Tibial artery (tissue), 4 donors: ENCODE measurements at regions not wholly inside any gene's neighbourhood (a gene's known extent, or its start where the extent isn't known, plus 50 kb on each side); places are given as distances from the start of the nearest gene placed in this dataset.

Source experiments
- DNase-seq, 2 donors: peaks; one replicate each; pipeline ENCODE4 v3.0.0-alpha.2; 2019
- H3K27ac ChIP-seq, 2 donors: fragments of 200-600 bp; sonication (generic) in 1 of 2; 1 replicate in 1 of 2; 2 replicates in 1 of 2; pipeline ENCODE4 v1.5.1; 2018 to 2019; ENCODE audit warnings: mild to moderate bottlenecking in 1 of 2
- H3K27me3 ChIP-seq, 2 donors: fragments of 200-600 bp; sonication (generic) in 1 of 2; one replicate each; pipeline versions ENCODE4 v1.5.1 to v1.6.0; 2016 to 2019
- H3K36me3 ChIP-seq, 3 donors: fragments of 200-600 bp; sonication (generic) in 2 of 3; one replicate each; pipeline ENCODE4 v1.5.1; 2016 to 2019; ENCODE audit warnings: mild to moderate bottlenecking in 2 of 3
- H3K4me1 ChIP-seq, 4 donors: fragments of 200-600 bp; sonication (generic) in 2 of 4; 1 replicate in 3 of 4; 2 replicates in 1 of 4; pipeline ENCODE4 v1.5.1; 2016 to 2019
- H3K4me3 ChIP-seq, 2 donors: fragments of 200-600 bp; sonication (generic) in 1 of 2; 1 replicate in 1 of 2; 2 replicates in 1 of 2; pipeline ENCODE4 v1.5.1; 2018 to 2019; ENCODE audit warnings: mild to moderate bottlenecking in 2 of 2
- H3K9me3 ChIP-seq, 3 donors: fragments of 200-600 bp; sonication (generic) in 1 of 3; one replicate each; pipeline ENCODE4 v1.5.1; 2016 to 2019
- CTCF ChIP-seq, 2 experiments: fragments of 200-600 bp in 1 of 2; fragments of 450-650 bp in 1 of 2; IDR thresholded peaks; one replicate each; pipeline ENCODE4 v1.5.1; 2017 to 2019; ENCODE audit warnings: antibody characterized with exemption in 2 of 2, mild to moderate bottlenecking in 1 of 2, moderate library complexity in 1 of 2
- intact Hi-C: fragments of 100-400 bp; cut with DNase I; formaldehyde crosslinking; loops from one replicate; pipeline ENCODE4 v1.15.0; 2023; ENCODE audit warnings: low total_unique reads

- Histone ChIP-seq H3K36me3 (no peaks in the 10 kb centered on the region), H3K27me3 (no peaks in the 10 kb centered on the region), H3K4me3 (no peak overlapping the region), H3K9me3 (peaks cover 0 to 1% (median 0%) of the 10 kb centered on the region in 3 donors), H3K27ac (no peak overlapping the region), H3K4me1 (no peaks in the 10 kb centered on the region)
- DNase-seq, result no peak
- TF ChIP-seq CTCF (IDR thresholded peaks at IDR 0.05), result no peak
- intact Hi-C loops, result no loop called here
Observed at GRCh38 chr7:53744403-53744760, 708.9 kb downstream of the POM121L12 start.

GRCh38 chr7:53756946-53757345 lies 721.5 kb downstream of the POM121L12 start:
- intact Hi-C loops, result no loop called here
- Histone ChIP-seq H3K9me3 (no peaks in the 10 kb centered on the region), H3K36me3 (no peaks in the 10 kb centered on the region), H3K4me3 (no peak overlapping the region), H3K27me3 (no peaks in the 10 kb centered on the region), H3K27ac (no peak overlapping the region), H3K4me1 (no peaks in the 10 kb centered on the region)
- no peak for TF ChIP-seq CTCF (IDR thresholded peaks at IDR 0.05)
- no peak for DNase-seq

- H3K4me1 ChIP-seq, result no peaks in the 10 kb centered on the region
- intact Hi-C loops, result no loop called here
- DNase-seq, result no peak
- H3K36me3 ChIP-seq, result no peaks in the 10 kb centered on the region
- TF ChIP-seq CTCF (IDR thresholded peaks at IDR 0.05), result no peak
- H3K27me3 ChIP-seq, result no peaks in the 10 kb centered on the region
- no peak overlapping the region for H3K4me3 ChIP-seq
- peaks cover 0 to 11% (median 0%) of the 10 kb centered on the region in 3 donors for H3K9me3 ChIP-seq
- no peak overlapping the region for H3K27ac ChIP-seq
Observed at GRCh38 chr7:53768186-53768585, 732.8 kb downstream of the POM121L12 start.

- no peak overlapping the region for H3K4me3 ChIP-seq
- H3K4me1 ChIP-seq, result no peaks in the 10 kb centered on the region
- no peak overlapping the region for H3K27ac ChIP-seq
- no peak for DNase-seq
- H3K9me3 ChIP-seq, result peaks cover 0 to 5% (median 0%) of the 10 kb centered on the region in 3 donors
- H3K36me3 ChIP-seq, result no peaks in the 10 kb centered on the region
- intact Hi-C loops, result no loop called here
- H3K27me3 ChIP-seq, result no peaks in the 10 kb centered on the region
- TF ChIP-seq CTCF (IDR thresholded peaks at IDR 0.05), result no peak
Observed at GRCh38 chr7:53771701-53772100, 736.3 kb downstream of the POM121L12 start.

GRCh38 chr7:53776323-53776722 lies 740.9 kb downstream of the POM121L12 start:
- Histone ChIP-seq H3K27me3 (no peaks in the 10 kb centered on the region), H3K4me1 (no peaks in the 10 kb centered on the region), H3K27ac (no peak overlapping the region), H3K36me3 (no peaks in the 10 kb centered on the region), H3K4me3 (no peak overlapping the region), H3K9me3 (no peaks in the 10 kb centered on the region)
- TF ChIP-seq CTCF (IDR thresholded peaks at IDR 0.05), result no peak
- intact Hi-C loops, result no loop called here
- no peak for DNase-seq

GRCh38 chr7:53789741-53790140 lies 752.4 kb upstream of the VSTM2A start:
- intact Hi-C loops, result no loop called here

More at GRCh38 chr7:53789741-53790140, 752.4 kb upstream of the VSTM2A start:
- Histone ChIP-seq H3K36me3 (no peaks in the 10 kb centered on the region), H3K27ac (no peak overlapping the region), H3K4me1 (no peaks in the 10 kb centered on the region), H3K27me3 (no peaks in the 10 kb centered on the region), H3K9me3 (peaks cover 0 to 3% (median 0%) of the 10 kb centered on the region in 3 donors), H3K4me3 (no peak overlapping the region)
- no peak for DNase-seq
- no peak for TF ChIP-seq CTCF (IDR thresholded peaks at IDR 0.05)
